Upper lobe of right lung (tissue), 1 donor: ENCODE measurements at regions not wholly inside any gene's neighbourhood (a gene's known extent, or its start where the extent isn't known, plus 50 kb on each side); places are given as distances from the start of the nearest gene placed in this dataset.

Source experiments
- ATAC-seq: fragments of 200-7000 bp; cut with Tn5 transposase; one replicate; pipeline ENCODE4 v1.9.1; 2020; ENCODE audit warnings: mild to moderate bottlenecking, moderate library complexity
- DNase-seq: peaks from one replicate; pipeline ENCODE4 v3.0.0-alpha.2; 2020
- H3K27ac ChIP-seq: fragments of 200-600 bp; one replicate; pipeline ENCODE4 v1.8.0; 2022
- H3K27me3 ChIP-seq: fragments of 200-600 bp; one replicate; pipeline ENCODE4 v1.8.0; 2022; ENCODE audit warnings: mild to moderate bottlenecking
- H3K36me3 ChIP-seq: fragments of 200-600 bp; one replicate; pipeline ENCODE4 v1.8.0; 2022
- H3K4me1 ChIP-seq: fragments of 200-600 bp; one replicate; pipeline ENCODE4 v1.8.0; 2022
- H3K4me3 ChIP-seq: fragments of 200-600 bp; one replicate; pipeline ENCODE4 v1.8.0; 2022; ENCODE audit warnings: mild to moderate bottlenecking
- H3K9me3 ChIP-seq: fragments of 200-600 bp; one replicate; pipeline ENCODE4 v1.8.0; 2022
- CTCF ChIP-seq: fragments of 200-600 bp; IDR thresholded peaks from one replicate; pipeline ENCODE4 v1.8.0; 2022; ENCODE audit warnings: antibody characterized with exemption
- intact Hi-C: fragments of 100-400 bp; cut with DNase I; formaldehyde crosslinking; loops from one replicate; pipeline ENCODE4 v1.11.0; 2022
- donor health status: DM: no; HTN: yes; CAD: no; lungs with severe emphysema.

- no peak for TF ChIP-seq CTCF
- intact Hi-C loops, result no loop called here
- DNase-seq (no peak), ATAC-seq (no peak)
- H3K27me3 ChIP-seq, result no peaks in the 10 kb centered on the region
- no peak overlapping the region for H3K27ac ChIP-seq
- H3K4me3 ChIP-seq, result no peak overlapping the region
- H3K9me3 ChIP-seq, result no peaks in the 10 kb centered on the region
- no peaks in the 10 kb centered on the region for H3K4me1 ChIP-seq
- H3K36me3 ChIP-seq, result no peaks in the 10 kb centered on the region
Measured at GRCh38 chr3:1938975-1939374, 159.7 kb upstream of the CNTN4 start.

- no peaks in the 10 kb centered on the region for H3K27me3 ChIP-seq
- ATAC-seq (no peak), DNase-seq (no peak)
- no peaks in the 10 kb centered on the region for H3K4me1 ChIP-seq
- TF ChIP-seq CTCF, result no peak
- intact Hi-C loops, result no loop called here
- no peak overlapping the region for H3K27ac ChIP-seq
- no peak overlapping the region for H3K4me3 ChIP-seq
- H3K9me3 ChIP-seq, result no peaks in the 10 kb centered on the region
- H3K36me3 ChIP-seq, result no peaks in the 10 kb centered on the region
Measured at GRCh38 chr3:1942781-1943180, 155.9 kb upstream of the CNTN4 start.

GRCh38 chr3:1943395-1944118 is 155.1 kb upstream of the CNTN4 start:
- Histone ChIP-seq H3K4me3 (no peak overlapping the region), H3K9me3 (no peaks in the 10 kb centered on the region), H3K36me3 (no peaks in the 10 kb centered on the region), H3K4me1 (no peaks in the 10 kb centered on the region), H3K27ac (no peak overlapping the region), H3K27me3 (no peaks in the 10 kb centered on the region)
- DNase-seq (no peak), ATAC-seq (no peak)
- intact Hi-C loops, result no loop called here
- TF ChIP-seq CTCF, result no peak

DNA sequence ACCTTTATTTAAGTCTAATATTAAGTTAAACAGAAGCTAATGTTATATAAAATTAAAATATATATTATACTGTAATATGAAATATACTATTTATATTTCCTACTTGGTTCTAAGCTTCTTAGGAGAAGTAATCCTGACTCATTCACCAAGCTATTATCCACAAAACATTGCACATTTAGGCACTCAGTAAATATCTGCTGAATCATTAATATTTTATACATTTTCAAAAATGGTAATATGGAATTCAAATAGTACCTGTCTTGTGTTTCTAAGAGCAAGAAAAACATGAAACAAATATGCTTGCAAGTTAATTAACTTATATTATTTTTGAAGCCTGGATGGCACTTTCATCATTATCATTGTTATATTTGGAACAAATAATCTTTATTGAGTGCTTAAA is 153.0 kb upstream of the CNTN4 start:
- H3K36me3 ChIP-seq, result no peaks in the 10 kb centered on the region
- no peak overlapping the region for H3K27ac ChIP-seq
- no peaks in the 10 kb centered on the region for H3K9me3 ChIP-seq
- ATAC-seq, result no peak
- H3K4me1 ChIP-seq, result no peaks in the 10 kb centered on the region
- no peak for TF ChIP-seq CTCF
- H3K27me3 ChIP-seq, result no peaks in the 10 kb centered on the region
- no peak overlapping the region for H3K4me3 ChIP-seq
- no peak for DNase-seq
- intact Hi-C loops, result no loop called here

DNA sequence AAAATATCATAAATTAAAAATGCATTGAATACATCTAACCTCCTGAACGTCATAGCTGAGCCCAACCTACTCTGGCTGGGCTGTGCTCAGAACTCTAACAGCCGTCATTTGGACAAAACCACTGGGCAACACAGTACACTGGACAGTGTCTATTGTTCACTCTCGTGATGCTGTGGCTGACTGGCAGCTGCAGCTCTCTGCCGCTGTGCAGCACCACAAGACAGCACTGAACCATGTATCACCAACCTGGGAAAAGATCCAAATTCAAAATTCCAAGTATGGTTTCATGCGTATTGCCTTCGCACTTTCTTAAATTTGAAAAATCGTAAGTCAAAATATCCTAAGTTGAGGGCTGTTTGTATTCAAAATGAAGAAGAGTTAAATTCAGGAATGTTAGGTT is 145.1 kb upstream of the CNTN4 start:
- H3K4me1 ChIP-seq, result no peaks in the 10 kb centered on the region
- no peak for ATAC-seq
- no peak for DNase-seq
- H3K36me3 ChIP-seq, result no peaks in the 10 kb centered on the region
- no peak for TF ChIP-seq CTCF
- no peak overlapping the region for H3K27ac ChIP-seq
- no peaks in the 10 kb centered on the region for H3K27me3 ChIP-seq
- H3K9me3 ChIP-seq, result no peaks in the 10 kb centered on the region
- H3K4me3 ChIP-seq, result no peak overlapping the region
- intact Hi-C loops, result no loop called here

- Histone ChIP-seq H3K36me3 (no peaks in the 10 kb centered on the region), H3K9me3 (no peaks in the 10 kb centered on the region), H3K27me3 (no peaks in the 10 kb centered on the region), H3K27ac (no peak overlapping the region), H3K4me1 (no peaks in the 10 kb centered on the region), H3K4me3 (no peak overlapping the region)
- TF ChIP-seq CTCF, result no peak
- DNase-seq (no peak), ATAC-seq (no peak)
- intact Hi-C loops, result no loop called here
Measured at GRCh38 chr3:1954632-1955031, 144.0 kb upstream of the CNTN4 start.
